ENCODE measurements at regions not wholly inside any gene's neighbourhood (a gene's known extent, or its start where the extent isn't known, plus 50 kb on each side); places are given as distances from the start of the nearest gene placed in this dataset.

GRCh38 chr7:136046548-136046947 is 69.4 kb upstream of the MTPN start:
- DNase-seq (ENCODE audit: low read depth in 2 of 2), result no peak
- TF ChIP-seq CTCF (IDR thresholded peaks at IDR 0.05; ENCODE audit: low read depth, low read length), result no peak

DNA sequence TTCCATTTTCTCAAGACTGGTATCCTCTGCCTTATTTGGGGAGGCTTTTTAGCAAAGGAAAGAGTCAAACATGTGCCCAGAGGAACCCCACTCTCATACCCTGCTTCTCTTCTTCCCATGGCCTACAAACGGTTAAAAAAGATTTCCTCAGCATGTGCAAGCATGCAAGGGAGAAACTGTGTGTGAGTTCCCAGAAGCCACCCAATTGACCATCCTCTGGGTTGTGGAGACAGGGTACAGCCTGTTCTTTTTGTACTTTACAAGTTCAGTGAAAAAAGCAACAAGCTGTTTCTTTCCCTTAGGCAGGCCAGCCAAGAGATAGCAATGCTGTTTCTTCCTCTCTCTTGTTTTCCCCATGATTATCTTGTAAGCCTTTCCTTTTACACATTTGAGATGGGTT is 68.8 kb upstream of the MTPN start:
- no peak for DNase-seq (ENCODE audit: low read depth in 2 of 2)
- no peak overlapping the region for H3K4me3 ChIP-seq (replicated peaks in 1 of 2; ENCODE audit: low read depth in 2 of 2, low read length in 2 of 2)
- TF ChIP-seq CTCF (IDR thresholded peaks at IDR 0.05; ENCODE audit: low read depth, low read length), result no peak

More at GRCh38 chr7:136046548-136046947, 69.4 kb upstream of the MTPN start:
- no peak overlapping the region for H3K4me3 ChIP-seq (replicated peaks in 1 of 2; ENCODE audit: low read depth in 2 of 2, low read length in 2 of 2)

DNA sequence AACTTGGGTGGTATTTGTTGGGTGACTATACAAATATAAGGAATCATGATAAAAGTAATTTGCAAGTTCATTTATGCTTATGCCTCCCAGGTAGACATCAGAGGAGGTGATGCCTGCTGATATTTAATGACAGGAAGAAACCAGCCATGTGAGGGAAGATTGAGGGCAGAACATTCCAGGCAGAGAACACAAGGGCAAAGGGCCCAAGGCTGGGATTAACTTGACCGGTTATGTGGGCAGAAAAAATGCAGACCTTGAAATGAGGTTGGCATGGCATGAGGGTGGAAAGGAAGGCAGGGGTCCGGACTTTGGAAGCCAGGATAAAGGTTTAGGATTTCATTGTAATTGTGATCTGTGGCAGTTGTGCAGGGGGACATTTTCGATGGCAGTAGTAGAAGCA is 68.0 kb upstream of the MTPN start:
- TF ChIP-seq CTCF (IDR thresholded peaks at IDR 0.05; ENCODE audit: low read depth, low read length), result no peak
- no peak overlapping the region for H3K4me3 ChIP-seq (replicated peaks in 1 of 2; ENCODE audit: low read depth in 2 of 2, low read length in 2 of 2)
- no peak for DNase-seq (ENCODE audit: low read depth in 2 of 2)

GRCh38 chr7:136039577-136040345 is 62.6 kb upstream of the MTPN start:
- DNase-seq (ENCODE audit: low read depth in 2 of 2), result no peak
- no peak for TF ChIP-seq CTCF (IDR thresholded peaks at IDR 0.05; ENCODE audit: low read depth, low read length)
- no peak overlapping the region for H3K4me3 ChIP-seq (replicated peaks in 1 of 2; ENCODE audit: low read depth in 2 of 2, low read length in 2 of 2)

GRCh38 chr7:136036336-136036735 is 59.2 kb upstream of the MTPN start:
- H3K4me3 ChIP-seq (replicated peaks in 1 of 2; ENCODE audit: low read depth in 2 of 2, low read length in 2 of 2), result no peak overlapping the region
- no peak for DNase-seq (ENCODE audit: low read depth in 2 of 2)
- TF ChIP-seq CTCF (IDR thresholded peaks at IDR 0.05; ENCODE audit: low read depth, low read length), result no peak

DNA sequence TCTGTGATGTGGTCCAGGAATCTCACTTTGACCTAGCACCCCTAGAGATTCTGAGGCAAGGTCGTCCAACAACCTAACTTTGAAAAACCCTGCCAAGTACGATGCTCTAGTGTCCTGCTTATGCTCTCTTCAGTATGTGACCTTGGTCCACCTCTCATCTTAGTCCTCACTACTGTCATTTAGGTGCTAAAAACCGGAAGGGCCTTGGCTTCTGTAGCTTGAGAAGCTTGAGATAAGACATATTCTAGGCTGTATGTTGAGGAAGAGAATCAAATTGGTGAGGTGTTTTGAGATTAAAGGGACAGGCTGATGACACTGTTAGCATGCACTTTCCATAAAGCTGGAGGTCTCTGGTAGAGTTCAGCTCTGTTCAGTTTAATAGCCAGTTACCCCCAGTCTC is 57.0 kb upstream of the MTPN start:
- DNase-seq (ENCODE audit: low read depth in 2 of 2), result no peak
- TF ChIP-seq CTCF (IDR thresholded peaks at IDR 0.05; ENCODE audit: low read depth, low read length), result no peak
- no peak overlapping the region for H3K4me3 ChIP-seq (replicated peaks in 1 of 2; ENCODE audit: low read depth in 2 of 2, low read length in 2 of 2)
